Stimulated activated effector memory CD8-positive, alpha-beta T cell treated with anti-CD3 and anti-CD28 coated beads, Interleukin-12 subunit alpha, Interleukin-12 subunit beta, amount 100 ng/mL, for 72 hours (primary cell): ENCODE measurements at regions not wholly inside any gene's neighbourhood (a gene's known extent, or its start where the extent isn't known, plus 50 kb on each side); places are given as distances from the start of the nearest gene placed in this dataset.
"Not testable (repeated sequence)": the region's sequence is repeated elsewhere in the genome, so short reads cannot be mapped to it uniquely, and the experiment has no call there.

Experiments
- ATAC-seq: fragments of 150-1000 bp; cut with Tn5 transposase; 2 replicates; pipeline ENCODE4 v1.10.0; 2021
- DNase-seq, 2 donors: peaks; one replicate each; pipeline ENCODE4 v3.0.0; 2021 to 2022; ENCODE audit warnings: low spot score in 2 of 2
- H3K27ac Mint-ChIP-seq: one replicate; pipeline ENCODE4 v1.8.0; 2022; ENCODE audit warnings: mild to moderate bottlenecking, mixed read lengths
- H3K36me3 Mint-ChIP-seq: one replicate; pipeline ENCODE4 v1.8.0; 2022; ENCODE audit warnings: mild to moderate bottlenecking, mixed read lengths
- H3K4me1 Mint-ChIP-seq: one replicate; pipeline ENCODE4 v1.8.0; 2022; ENCODE audit warnings: mixed read lengths
- H3K4me3 Mint-ChIP-seq: one replicate; pipeline ENCODE4 v1.8.0; 2022; ENCODE audit warnings: mild to moderate bottlenecking, mixed read lengths
- H3K9me3 Mint-ChIP-seq: one replicate; pipeline ENCODE4 v1.8.0; 2022; ENCODE audit warnings: mixed read lengths

DNA sequence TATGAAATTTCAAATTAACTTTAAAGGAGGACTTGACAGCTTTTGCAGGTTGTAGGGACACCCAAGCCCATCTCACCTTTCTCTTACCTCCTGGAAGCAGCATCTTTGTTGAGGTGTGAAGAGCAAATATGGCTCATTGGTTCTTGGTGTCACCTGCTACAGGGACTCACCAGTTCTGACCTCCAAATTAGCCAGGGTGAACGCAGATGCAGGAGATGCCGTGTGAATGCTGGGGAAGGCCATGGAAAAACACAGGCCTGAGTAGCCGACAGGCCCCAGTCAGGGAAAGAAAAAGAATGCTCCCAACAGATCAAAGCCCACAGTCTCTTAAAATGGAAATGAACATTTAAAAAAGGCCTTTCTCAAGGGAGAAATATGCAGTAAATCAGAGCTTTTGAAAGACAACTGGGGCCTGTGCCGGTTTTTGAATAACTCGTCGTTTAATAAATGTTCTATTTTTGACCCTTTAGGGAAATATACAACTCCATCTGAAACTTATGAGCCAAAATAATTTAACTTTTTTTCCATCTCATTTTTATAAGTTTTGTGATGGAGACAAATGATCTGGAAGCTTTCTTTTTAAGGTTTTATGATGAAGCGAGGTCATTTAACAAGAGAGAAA is 167.5 kb downstream of the CD83 start:
- peaks cover 6% of the 10 kb centered on the region for H3K9me3 Mint-ChIP-seq
- H3K36me3 Mint-ChIP-seq: no peaks in the 10 kb centered on the region
- H3K27ac Mint-ChIP-seq: no peak overlapping the region
- H3K4me3 Mint-ChIP-seq: no peak overlapping the region
- DNase-seq (no peak), ATAC-seq (no peak)
- no peaks in the 10 kb centered on the region for H3K4me1 Mint-ChIP-seq

DNA sequence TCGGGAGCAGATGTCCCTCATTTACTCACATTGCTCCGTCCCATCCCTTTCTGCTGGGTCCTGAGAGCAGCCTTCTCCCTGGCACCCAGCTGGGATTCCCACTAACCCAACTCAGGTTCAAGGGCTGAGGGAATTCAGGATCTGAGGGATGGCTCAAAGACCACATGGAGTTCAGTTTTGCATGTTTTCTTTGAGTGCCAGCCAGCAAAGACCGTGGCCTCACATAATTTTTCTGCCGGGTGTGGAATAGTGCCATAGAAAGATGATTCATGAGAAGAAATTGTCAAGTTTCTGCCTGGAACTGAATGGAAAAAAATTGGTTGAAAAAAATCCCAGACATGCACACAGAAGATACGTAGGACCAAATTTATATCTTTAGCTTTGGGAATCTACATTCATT is 168.6 kb downstream of the CD83 start:
- Mint-ChIP-seq H3K36me3 (no peaks in the 10 kb centered on the region), H3K4me1 (peaks cover 6% of the 10 kb centered on the region), H3K27ac (no peak overlapping the region), H3K4me3 (no peak overlapping the region), H3K9me3 (peaks cover 3% of the 10 kb centered on the region)
- no peak for DNase-seq
- ATAC-seq: no peak

DNA sequence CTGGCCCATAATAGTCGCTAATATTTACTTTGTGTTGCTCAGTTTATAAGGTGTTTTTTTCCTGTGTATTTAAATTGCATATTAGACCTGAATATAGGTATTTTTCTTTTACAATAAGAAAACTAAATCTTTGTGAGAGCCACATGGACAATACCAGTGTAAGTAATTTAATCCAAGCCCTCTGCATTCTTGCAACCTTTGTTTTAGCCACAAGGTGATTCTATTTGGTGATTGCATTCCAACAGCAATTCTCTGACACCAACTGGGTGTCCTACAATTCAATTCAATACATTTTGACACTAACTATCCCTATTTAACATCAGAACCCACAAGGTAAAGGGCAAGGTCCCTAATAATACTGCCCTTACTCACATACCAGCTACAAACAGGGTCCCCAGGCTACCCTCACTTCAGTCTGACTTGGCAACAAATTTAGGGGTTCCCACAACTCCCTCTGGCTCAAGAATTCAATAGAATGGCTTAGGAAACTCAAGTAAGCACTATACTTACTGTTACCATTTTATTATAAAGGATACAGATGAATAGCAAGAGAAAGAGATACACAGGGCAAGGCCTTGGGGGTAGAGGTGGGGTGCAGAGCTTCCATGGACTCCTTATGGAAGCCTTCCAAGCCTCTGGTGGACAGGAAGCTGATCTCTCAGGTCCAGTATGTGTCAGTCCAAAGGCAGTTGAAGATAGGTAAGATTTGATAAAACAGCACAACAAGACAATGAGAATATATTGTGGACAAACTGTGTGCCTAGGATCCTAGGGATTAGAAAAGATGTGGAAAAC is 169.3 kb downstream of the CD83 start:
- peaks cover 6% of the 10 kb centered on the region for H3K4me1 Mint-ChIP-seq
- peaks cover 3% of the 10 kb centered on the region for H3K9me3 Mint-ChIP-seq
- H3K36me3 Mint-ChIP-seq: no peaks in the 10 kb centered on the region
- DNase-seq (no peak), ATAC-seq (no peak)
- H3K27ac Mint-ChIP-seq: no peak overlapping the region
- no peak overlapping the region for H3K4me3 Mint-ChIP-seq

DNA sequence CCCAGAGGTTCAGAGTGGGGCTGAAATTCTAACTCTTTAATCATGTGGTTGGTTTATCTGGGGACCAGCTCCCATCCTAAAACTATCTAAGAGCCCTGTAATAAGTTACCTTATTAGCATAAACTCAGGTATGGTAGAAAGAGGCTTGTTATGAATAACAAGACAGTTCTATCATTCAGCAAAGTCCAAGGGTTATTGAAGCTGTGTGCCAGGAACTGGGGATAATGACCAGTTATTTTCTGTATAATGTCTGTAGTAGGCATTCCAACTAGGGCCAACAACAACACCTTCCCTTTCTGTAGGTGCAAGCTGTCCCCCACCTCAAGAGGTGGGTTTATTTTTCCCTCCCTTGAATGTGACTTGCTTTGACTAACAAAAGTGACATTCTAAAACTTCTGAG is 170.1 kb downstream of the CD83 start:
- Mint-ChIP-seq H3K36me3 (no peaks in the 10 kb centered on the region), H3K27ac (no peak overlapping the region), H3K9me3 (peaks cover 3% of the 10 kb centered on the region), H3K4me1 (peaks cover 6% of the 10 kb centered on the region), H3K4me3 (no peak overlapping the region)
- no peak for ATAC-seq
- no peak for DNase-seq

DNA sequence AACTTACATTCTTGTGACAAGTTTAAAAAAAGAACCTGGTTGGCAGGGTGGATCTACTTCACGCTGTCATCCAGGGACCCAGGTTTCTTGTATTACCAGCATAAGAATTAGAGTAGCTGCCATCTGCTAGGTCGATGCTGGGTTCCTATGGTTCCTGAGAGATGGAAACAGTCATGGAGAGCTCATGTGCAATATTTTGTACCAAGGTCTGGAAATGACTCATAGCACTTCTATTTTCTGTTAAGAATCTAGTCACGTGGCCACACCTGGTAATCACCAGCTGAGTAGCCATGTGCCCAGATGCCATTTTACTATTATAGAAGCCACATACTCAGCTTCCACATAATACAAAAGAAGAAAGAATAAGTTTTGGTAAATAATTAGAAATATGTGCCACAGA is 171.3 kb downstream of the CD83 start:
- peaks cover 3% of the 10 kb centered on the region for H3K9me3 Mint-ChIP-seq
- DNase-seq: no peak
- no peak overlapping the region for H3K4me3 Mint-ChIP-seq
- no peaks in the 10 kb centered on the region for H3K36me3 Mint-ChIP-seq
- no peak overlapping the region for H3K27ac Mint-ChIP-seq
- H3K4me1 Mint-ChIP-seq: peaks cover 6% of the 10 kb centered on the region
- no peak for ATAC-seq

DNA sequence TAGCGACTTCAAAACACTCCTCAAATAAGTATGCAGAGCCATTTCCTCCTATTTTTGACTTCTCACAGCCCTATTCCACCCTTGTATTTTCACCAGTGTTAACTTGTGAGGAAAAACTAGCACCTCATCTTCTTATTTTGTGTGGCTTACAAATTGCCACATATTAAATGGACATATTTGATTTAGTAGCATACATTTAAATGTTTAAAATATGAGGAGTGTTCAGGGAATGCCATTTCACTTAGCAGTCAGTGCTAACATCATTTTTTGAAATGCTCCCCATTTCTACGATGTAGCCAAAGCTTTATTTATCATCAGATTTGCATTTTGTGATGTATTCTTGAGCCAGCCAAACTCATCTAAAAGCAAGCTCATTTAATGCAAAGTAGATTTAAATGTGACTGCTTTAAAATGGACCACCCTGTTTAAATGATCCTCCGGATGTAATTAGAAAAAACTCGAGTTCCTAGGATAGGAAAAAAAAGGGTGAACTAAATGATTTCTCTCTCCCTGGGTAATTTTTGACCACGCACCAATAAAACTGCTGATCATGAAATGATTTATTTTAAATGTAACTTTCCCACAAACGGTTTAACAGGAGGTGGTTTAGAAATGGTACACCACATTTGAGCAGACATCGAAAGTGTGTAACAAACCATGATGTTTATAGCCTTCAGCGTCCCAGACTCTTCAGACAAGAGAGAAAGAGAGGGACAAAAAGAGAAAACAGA is 172.6 kb downstream of the CD83 start:
- H3K9me3 Mint-ChIP-seq: peaks cover 3% of the 10 kb centered on the region
- no peaks in the 10 kb centered on the region for H3K36me3 Mint-ChIP-seq
- ATAC-seq: no peak
- no peak overlapping the region for H3K4me3 Mint-ChIP-seq
- H3K27ac Mint-ChIP-seq: no peak overlapping the region
- DNase-seq: no peak
- H3K4me1 Mint-ChIP-seq: peaks cover 6% of the 10 kb centered on the region

DNA sequence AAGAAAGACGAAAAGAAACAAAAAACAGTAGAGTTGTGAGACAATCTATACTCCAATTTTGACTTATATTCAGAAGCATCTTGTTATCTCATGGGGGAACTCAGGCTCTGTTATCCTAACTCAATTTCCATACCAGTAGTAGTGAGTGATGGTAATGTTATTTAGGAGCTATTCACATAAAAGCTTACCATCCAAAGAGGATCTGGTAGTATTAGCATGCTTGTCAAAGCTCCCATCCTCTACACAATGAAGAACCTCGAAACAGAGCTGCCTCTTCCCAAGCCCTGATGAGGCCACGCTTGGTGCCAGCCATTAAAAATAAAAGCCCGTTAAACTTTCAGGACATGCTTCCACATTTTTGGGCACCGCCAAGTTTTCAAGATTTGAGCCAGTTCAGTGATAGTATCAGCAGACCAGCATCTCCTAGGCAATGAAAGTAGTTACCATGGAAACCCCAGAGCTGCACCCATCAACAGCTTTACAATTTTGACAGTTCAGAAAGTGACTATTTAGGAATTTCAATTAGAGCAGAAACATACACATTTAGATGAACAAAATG is 173.3 kb downstream of the CD83 start:
- ATAC-seq (no peak), DNase-seq (no peak)
- Mint-ChIP-seq H3K4me3 (no peak overlapping the region), H3K9me3 (peaks cover 3% of the 10 kb centered on the region), H3K36me3 (no peaks in the 10 kb centered on the region), H3K27ac (no peak overlapping the region), H3K4me1 (peaks cover 6% of the 10 kb centered on the region)

DNA sequence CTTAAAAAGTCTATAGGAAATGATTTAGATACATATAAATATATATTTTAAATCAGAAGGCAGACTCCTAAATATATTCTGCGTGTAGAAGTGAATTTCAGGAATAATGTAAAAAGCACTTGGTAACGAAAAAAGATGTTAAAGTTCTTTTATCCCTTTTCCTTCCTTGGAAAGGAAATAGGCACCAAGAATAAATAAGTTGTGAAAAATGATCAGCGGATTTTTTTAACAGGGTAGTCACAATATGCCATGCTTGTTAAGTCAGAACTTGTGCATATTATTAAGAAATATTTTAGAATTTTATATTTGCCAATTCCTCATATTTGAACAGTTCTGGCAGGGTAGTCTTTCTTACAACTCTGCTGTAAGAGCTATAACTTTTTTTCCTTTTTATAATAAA is 173.8 kb downstream of the CD83 start:
- DNase-seq: no peak
- H3K36me3 Mint-ChIP-seq: no peaks in the 10 kb centered on the region

DNA sequence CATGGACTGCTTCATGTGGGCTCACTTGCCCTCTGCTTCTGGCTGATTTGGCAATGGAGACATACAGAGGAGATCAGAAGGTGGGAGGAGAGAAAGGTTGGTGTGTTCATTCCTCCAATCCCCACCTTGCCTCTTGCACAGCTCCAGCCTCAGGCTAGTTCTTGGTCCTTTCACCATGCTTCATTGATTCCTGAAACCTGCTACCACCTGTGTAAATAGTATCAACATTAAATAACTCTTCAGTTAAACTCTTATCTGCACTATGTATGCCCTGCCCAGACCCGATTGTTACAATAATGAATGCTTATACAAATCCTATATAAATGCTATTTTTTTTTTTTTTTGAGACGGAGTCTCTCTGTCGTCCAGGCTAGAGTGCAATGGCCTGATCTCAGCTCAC is 174.5 kb downstream of the CD83 start:
- DNase-seq (no peak), ATAC-seq (no peak)
- peaks cover 6% of the 10 kb centered on the region for H3K4me1 Mint-ChIP-seq
- H3K4me3 Mint-ChIP-seq: no peak overlapping the region
- no peak overlapping the region for H3K27ac Mint-ChIP-seq
- no peaks in the 10 kb centered on the region for H3K36me3 Mint-ChIP-seq
- H3K9me3 Mint-ChIP-seq: peaks cover 3% of the 10 kb centered on the region

More for the DNA sequence above, 173.8 kb downstream of the CD83 start:
- peaks cover 6% of the 10 kb centered on the region for H3K4me1 Mint-ChIP-seq
- ATAC-seq: no peak
- no peak overlapping the region for H3K27ac Mint-ChIP-seq
- H3K4me3 Mint-ChIP-seq: no peak overlapping the region
- H3K9me3 Mint-ChIP-seq: peaks cover 3% of the 10 kb centered on the region

DNA sequence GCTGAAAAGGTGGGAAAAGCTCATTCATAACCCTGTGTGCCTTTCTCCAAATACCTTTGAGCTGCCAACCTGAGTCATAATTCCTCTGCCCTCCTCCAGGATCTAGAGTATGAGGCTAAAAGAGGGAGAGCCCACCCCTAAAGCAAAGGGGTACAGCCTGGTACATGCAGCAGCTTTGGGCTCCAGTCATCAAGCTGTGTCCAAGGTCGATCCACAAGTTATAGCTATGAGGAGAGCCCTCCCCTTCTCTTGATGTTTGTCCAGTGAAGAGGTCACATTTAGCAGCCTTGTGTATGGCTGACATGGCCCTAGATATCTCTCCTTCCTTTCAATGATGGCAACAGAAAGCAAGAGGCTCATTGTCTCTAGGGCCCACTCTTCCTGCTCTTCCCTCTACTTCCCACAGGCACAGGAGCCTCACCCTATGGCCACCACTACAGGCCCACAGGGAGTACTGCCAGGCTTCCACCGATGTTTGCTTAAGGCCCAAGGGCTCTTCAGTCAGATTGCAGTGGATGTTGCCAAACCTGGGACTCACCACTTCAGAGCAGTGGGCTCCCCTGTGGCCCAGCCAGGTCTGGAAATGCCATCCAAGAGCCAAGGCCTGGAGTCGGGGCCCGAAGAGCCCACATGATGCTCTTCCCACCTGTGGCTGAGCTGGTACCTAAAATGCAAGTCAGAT is 176.8 kb downstream of the CD83 start:
- Mint-ChIP-seq H3K4me3 (no peak overlapping the region), H3K27ac (no peak overlapping the region), H3K9me3 (no peaks in the 10 kb centered on the region), H3K4me1 (peaks cover 6% of the 10 kb centered on the region), H3K36me3 (no peaks in the 10 kb centered on the region)
- no peak for ATAC-seq
- DNase-seq: no peak

DNA sequence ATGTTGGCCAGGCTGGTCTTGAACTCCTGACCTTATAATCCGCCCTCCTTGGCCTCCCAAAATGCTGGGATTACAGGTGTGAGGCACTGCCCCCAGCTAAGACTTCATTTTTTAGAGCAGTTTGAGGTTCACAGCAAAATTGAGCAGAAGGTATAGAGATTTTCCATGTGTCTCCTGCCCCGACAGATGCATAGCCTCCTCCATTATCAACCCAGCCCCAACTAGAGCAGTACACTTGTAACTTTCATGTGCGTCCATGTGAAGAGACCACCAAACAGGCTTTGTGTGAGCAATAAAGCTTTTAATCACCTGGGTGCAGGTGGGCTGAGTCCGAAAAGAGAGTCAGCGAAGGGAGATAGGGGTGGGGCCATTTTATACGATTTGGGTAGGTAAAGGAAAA is 179.1 kb downstream of the CD83 start:
- DNase-seq, ATAC-seq, H3K9me3 Mint-ChIP-seq, H3K4me1 Mint-ChIP-seq, H3K4me3 Mint-ChIP-seq, H3K27ac Mint-ChIP-seq, H3K36me3 Mint-ChIP-seq: not testable (repeated sequence)

DNA sequence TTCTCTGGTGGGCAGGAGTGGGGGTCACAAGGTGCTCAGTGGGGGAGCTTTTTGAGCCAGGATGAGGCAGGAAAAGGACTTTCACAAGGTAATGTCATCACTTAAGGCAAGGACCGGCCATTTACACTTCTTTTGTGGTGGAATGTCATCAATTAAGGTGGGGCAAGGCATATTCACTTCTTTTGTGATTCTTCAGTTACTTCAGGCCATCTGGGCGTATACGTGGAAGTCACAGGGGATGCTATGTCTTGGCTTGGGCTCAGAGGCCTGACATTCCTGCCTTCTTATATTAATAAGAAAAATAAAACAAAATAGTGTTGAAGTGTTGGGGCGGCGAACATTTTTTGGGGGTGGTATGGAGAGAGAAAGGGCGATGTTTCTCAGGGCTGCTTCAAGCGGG is 179.5 kb downstream of the CD83 start:
- not testable (repeated sequence) for H3K4me1 Mint-ChIP-seq, H3K4me3 Mint-ChIP-seq, H3K36me3 Mint-ChIP-seq, H3K9me3 Mint-ChIP-seq, DNase-seq, H3K27ac Mint-ChIP-seq, ATAC-seq

DNA sequence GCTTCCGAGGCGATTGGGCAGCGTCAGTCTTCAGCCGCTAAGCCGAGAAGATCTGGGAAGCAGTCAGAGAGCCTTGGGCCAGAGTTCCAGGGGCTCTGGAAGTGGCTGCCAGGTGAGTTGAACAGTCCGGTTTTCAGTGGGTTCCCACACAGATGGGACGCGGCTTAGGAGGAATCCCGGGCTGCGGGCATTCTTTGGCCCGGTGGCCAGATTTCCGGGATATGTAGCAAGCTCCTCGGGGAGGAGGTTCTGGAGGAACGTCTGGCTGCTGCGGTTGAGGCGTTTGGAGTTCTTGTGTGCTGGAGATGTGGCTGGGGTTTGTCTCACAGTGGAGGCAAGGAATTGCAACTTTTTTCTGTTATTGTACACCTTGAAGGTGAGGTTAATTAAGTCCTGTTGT is 182.6 kb downstream of the CD83 start:
- not testable (repeated sequence) for H3K9me3 Mint-ChIP-seq, H3K27ac Mint-ChIP-seq, H3K4me3 Mint-ChIP-seq, DNase-seq, H3K36me3 Mint-ChIP-seq, H3K4me1 Mint-ChIP-seq, ATAC-seq

DNA sequence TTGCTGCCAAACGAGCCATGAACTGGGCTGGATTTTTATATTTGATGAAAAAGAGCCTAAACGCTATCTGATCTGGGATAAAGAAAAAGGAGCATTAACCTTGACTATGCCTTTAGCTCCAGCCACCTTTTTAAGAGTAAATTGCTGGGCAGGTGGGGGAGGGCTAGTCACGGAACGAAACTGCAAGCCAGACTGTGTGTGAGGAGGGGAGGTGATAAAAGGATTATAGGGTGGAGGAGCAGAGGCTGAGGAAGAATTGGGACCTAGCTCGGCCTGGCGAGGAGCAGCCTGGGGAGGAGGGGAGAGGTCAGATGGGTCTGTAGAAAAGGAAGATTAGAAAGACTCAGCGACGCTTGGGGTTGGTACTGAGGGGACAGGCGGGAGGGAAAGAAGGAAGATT is 183.1 kb downstream of the CD83 start:
- ATAC-seq, H3K27ac Mint-ChIP-seq, H3K4me1 Mint-ChIP-seq, H3K4me3 Mint-ChIP-seq, H3K9me3 Mint-ChIP-seq, H3K36me3 Mint-ChIP-seq, DNase-seq: not testable (repeated sequence)

DNA sequence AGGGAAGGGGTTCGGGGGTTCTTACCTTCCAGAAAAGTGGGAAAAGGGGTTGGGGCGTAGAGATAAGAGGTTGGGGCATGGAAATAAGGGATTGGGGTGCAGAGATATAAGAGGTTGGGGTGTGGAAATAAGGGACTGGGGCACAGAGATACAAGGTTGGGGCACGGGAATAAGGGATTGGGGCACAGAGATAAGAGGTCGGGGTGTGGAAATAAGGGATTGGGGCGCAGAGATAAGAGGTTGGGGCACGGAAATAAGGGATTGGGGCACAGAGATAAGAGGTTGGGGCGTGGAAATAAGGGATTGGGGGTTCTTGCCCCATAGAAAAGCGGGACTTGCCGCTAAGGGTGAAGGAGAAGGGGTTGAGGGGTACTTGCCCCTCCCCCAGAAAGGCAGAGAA is 183.9 kb downstream of the CD83 start:
- not testable (repeated sequence) for H3K4me1 Mint-ChIP-seq, H3K36me3 Mint-ChIP-seq, H3K4me3 Mint-ChIP-seq, H3K9me3 Mint-ChIP-seq, DNase-seq, ATAC-seq
- H3K27ac Mint-ChIP-seq: peak overlapping the region; percentile 12
